SK-N-SH (cell line): ENCODE measurements at regions not wholly inside any gene's neighbourhood (a gene's known extent, or its start where the extent isn't known, plus 50 kb on each side); places are given as distances from the start of the nearest gene placed in this dataset.

Experiments
- CTCF ChIA-PET: fragments of 300-600, 350-600 bp; formaldehyde crosslinking; extraction: SDS; loops from one replicate; lab custom pipeline; 2021; lab: Yijun Ruan, JAX
- POLR2A ChIA-PET: fragments of 350-600 bp; sonication (Branson Sonifier 250); formaldehyde crosslinking; extraction: SDS; loops from one replicate; lab custom pipeline; 2020; ENCODE audit warnings: antibody characterized with exemption, inconsistent platforms; lab: Yijun Ruan, JAX
- DNase-seq: peaks from one replicate; pipeline ENCODE4 v3.0.0; 2012
- H2AFZ ChIP-seq: fragments of 200-600 bp; sonication (generic); 2 replicates; pipeline ENCODE4 v1.8.1; 2016; ENCODE audit warnings: antibody characterized with exemption, mild to moderate bottlenecking, low read depth
- H3F3A ChIP-seq: fragments of 200-600 bp; sonication (generic); replicated peaks from 2 replicates; pipeline ENCODE3; 2016; ENCODE audit warnings: antibody characterized with exemption, mild to moderate bottlenecking; ENCODE audit not compliant: insufficient read depth
- H3K27ac ChIP-seq, 2 experiments: fragments of 200-500 bp in 1 of 2; fragments of 200-600 bp in 1 of 2; sonication (Bioruptor generic) in 1 of 2; sonication (generic), shearing (Covaris generic) in 1 of 2; 2 replicates each; pipeline versions ENCODE4 v1.5.1 to v1.6.1; 2014 to 2016; ENCODE audit warnings: low read depth in 2 of 2, inconsistent platforms in 1 of 2, low read length in 1 of 2, mild to moderate bottlenecking in 1 of 2, mixed read lengths in 1 of 2
- H3K27me3 ChIP-seq: fragments of 200-600 bp; sonication (generic), shearing (Covaris generic); 2 replicates; pipeline ENCODE4 v1.6.1; 2016; ENCODE audit warnings: mixed run types; ENCODE audit not compliant: insufficient read depth
- H3K36me3 ChIP-seq, 2 experiments: fragments of 200-500 bp in 1 of 2; fragments of 200-600 bp in 1 of 2; sonication (Bioruptor generic) in 1 of 2; sonication (generic) in 1 of 2; replicated peaks in 1 of 2; 2 replicates each; pipeline versions ENCODE3 to v1.5.1; 2014 to 2016; ENCODE audit warnings: low read length in 1 of 2, mild to moderate bottlenecking in 1 of 2; ENCODE audit not compliant: insufficient read depth in 2 of 2, control insufficient read depth in 1 of 2
- H3K4me1 ChIP-seq, 2 experiments: fragments of 200-500 bp in 1 of 2; fragments of 200-600 bp in 1 of 2; sonication (Bioruptor generic) in 1 of 2; sonication (generic), shearing (Covaris generic) in 1 of 2; 2 replicates each; pipeline versions ENCODE4 v1.5.1 to v1.6.1; 2014 to 2016; ENCODE audit warnings: low read depth in 1 of 2, low read length in 1 of 2, mixed run types in 1 of 2; ENCODE audit not compliant: insufficient read depth in 2 of 2, control insufficient read depth in 1 of 2
- H3K4me2 ChIP-seq: fragments of 200-600 bp; sonication (generic), shearing (Covaris generic); 2 replicates; pipeline ENCODE4 v1.6.1; 2017; ENCODE audit warnings: mixed run types
- H3K4me3 ChIP-seq, 2 experiments: fragments of 200-500 bp in 1 of 2; fragments of 200-600 bp in 1 of 2; sonication (Bioruptor generic) in 1 of 2; sonication (generic), shearing (Covaris generic) in 1 of 2; 2 replicates each; pipeline versions ENCODE4 v1.5.1 to v1.8.1; 2014 to 2016; ENCODE audit warnings: low read depth in 2 of 2, inconsistent platforms in 1 of 2, low read length in 1 of 2, mild to moderate bottlenecking in 1 of 2, mixed read lengths in 1 of 2, moderate library complexity in 1 of 2
- H3K79me2 ChIP-seq: fragments of 200-600 bp; sonication (generic); 2 replicates; pipeline ENCODE4 v1.8.1; 2017; ENCODE audit warnings: mild to moderate bottlenecking; ENCODE audit not compliant: insufficient read depth
- H3K9ac ChIP-seq: fragments of 200-600 bp; sonication (generic); 2 replicates; pipeline ENCODE4 v1.6.1; 2017; ENCODE audit warnings: mixed run types
- H3K9me2 ChIP-seq: fragments of 200-600 bp; sonication (generic); 2 replicates; pipeline ENCODE4 v1.6.1; 2017; ENCODE audit warnings: mixed run types
- H3K9me3 ChIP-seq: fragments of 200-600 bp; sonication (generic); 2 replicates; pipeline ENCODE4 v1.6.1; 2017; ENCODE audit warnings: mixed run types, mild to moderate bottlenecking, moderate library complexity
- H4K20me1 ChIP-seq: fragments of 200-600 bp; sonication (generic); 2 replicates; pipeline ENCODE4 v1.6.1; 2017; ENCODE audit warnings: mild to moderate bottlenecking, mixed run types; ENCODE audit not compliant: insufficient read depth
- FOXJ3 ChIP-seq: sonication (generic); formaldehyde crosslinking; IDR thresholded peaks from 2 replicates; pipeline ENCODE4 v1.5.1; 2020; ENCODE audit warnings: mild to moderate bottlenecking, missing genetic modification reagents
- FOXM1 ChIP-seq: IDR thresholded peaks from 2 replicates; pipeline ENCODE4 v1.4.0; 2012; ENCODE audit warnings: low read depth, mild to moderate bottlenecking
- GABPA ChIP-seq: IDR thresholded peaks from 2 replicates; pipeline ENCODE4 v1.4.0; 2012; ENCODE audit warnings: low read depth, mild to moderate bottlenecking
- JUND ChIP-seq: IDR thresholded peaks from 2 replicates; pipeline ENCODE4 v1.4.0; 2012
- MEF2A ChIP-seq: IDR thresholded peaks from 2 replicates; pipeline ENCODE4 v1.4.0; 2012; ENCODE audit warnings: low read depth, borderline replicate concordance
- MXI1 ChIP-seq: IDR thresholded peaks from 2 replicates; pipeline ENCODE4 v1.6.1; 2012; ENCODE audit warnings: mild to moderate bottlenecking, low read depth, low read length, improper control_type of control experiment
- PBX3 ChIP-seq: IDR thresholded peaks from 2 replicates; pipeline ENCODE4; 2012
- POLR2AphosphoS5 ChIP-seq: IDR thresholded peaks from 2 replicates; pipeline ENCODE4 v1.6.1; 2012; ENCODE audit warnings: low read depth, low read length
- RAD21 ChIP-seq: IDR thresholded peaks from 2 replicates; pipeline ENCODE4 v1.6.1; 2012; ENCODE audit warnings: mild to moderate bottlenecking, low read length
- RCOR1 ChIP-seq: fragments of 150-350 bp; IDR thresholded peaks from 2 replicates; pipeline ENCODE4 v1.6.1; 2017; ENCODE audit warnings: antibody characterized with exemption, low read length
- REST ChIP-seq: IDR thresholded peaks from 2 replicates; pipeline ENCODE4 v1.6.1; 2012; ENCODE audit warnings: mild to moderate bottlenecking, low read depth, low read length, moderate library complexity
- RFX5 ChIP-seq: IDR thresholded peaks from 2 replicates; pipeline ENCODE4 v1.6.1; 2012; ENCODE audit warnings: mild to moderate bottlenecking, improper control_type of control experiment, low read length
- RXRA ChIP-seq: IDR thresholded peaks from 2 replicates; pipeline ENCODE4 v1.4.0; 2012; ENCODE audit warnings: low read depth, mild to moderate bottlenecking, borderline replicate concordance
- SIN3A ChIP-seq: IDR thresholded peaks from 2 replicates; pipeline ENCODE4 v1.6.1; 2012; ENCODE audit warnings: low read depth, mild to moderate bottlenecking, low read length, moderate library complexity, borderline replicate concordance
- TAF1 ChIP-seq: IDR thresholded peaks from 2 replicates; pipeline ENCODE4 v1.6.1; 2012; ENCODE audit warnings: low read depth, mild to moderate bottlenecking, low read length, moderate library complexity, borderline replicate concordance
- TEAD4 ChIP-seq: IDR thresholded peaks from 2 replicates; pipeline ENCODE4 v1.4.0; 2012; ENCODE audit warnings: mild to moderate bottlenecking, borderline replicate concordance; ENCODE audit not compliant: insufficient read depth
- YY1 ChIP-seq: IDR thresholded peaks from 2 replicates; pipeline ENCODE4 v1.4.0; 2012; ENCODE audit warnings: low read depth, mild to moderate bottlenecking
- ZBTB33 ChIP-seq: IDR thresholded peaks from 2 replicates; pipeline ENCODE4 v1.4.0; 2012; ENCODE audit warnings: low read depth, borderline replicate concordance
- WGBS: methylation state at CpG from one replicate; pipeline ENCODE4 v1.1.6; 2017; ENCODE audit warnings: low lambda C conversion rate; 5-methylcytosine and 5-hydroxymethylcytosine counted together
- TF ChIP-seq, protein P1 (sequence below): IDR thresholded peaks from 2 replicates; pipeline ENCODE4 v1.4.0; 2012; ENCODE audit warnings: low read depth
- TF ChIP-seq, protein P2 (sequence below): fragments of 200-600 bp; sonication (generic); IDR thresholded peaks from 2 replicates; pipeline ENCODE4 v1.6.1; 2017; ENCODE audit warnings: antibody characterized with exemption, mild to moderate bottlenecking, moderate library complexity

- 32% methylated on average over 6 of the region's 7 CpGs for WGBS
- DNase-seq = no peak
- Histone ChIP-seq H3K4me1 (no peaks in the 10 kb centered on the region), H2AFZ (no peak overlapping the region), H3K4me2 (no peak overlapping the region), H3K27me3 (no peaks in the 10 kb centered on the region), H3K9me3 (no peaks in the 10 kb centered on the region), H3K9ac (no peak overlapping the region), H3K27ac (no peak overlapping the region), H3F3A (no peaks in the 10 kb centered on the region), H3K36me3 (no peaks in the 10 kb centered on the region), H3K79me2 (no peaks in the 10 kb centered on the region), H4K20me1 (no peaks in the 10 kb centered on the region), H3K9me2 (no peaks in the 10 kb centered on the region), H3K4me3 (no peak overlapping the region)
- TF ChIP-seq, protein P1, sequence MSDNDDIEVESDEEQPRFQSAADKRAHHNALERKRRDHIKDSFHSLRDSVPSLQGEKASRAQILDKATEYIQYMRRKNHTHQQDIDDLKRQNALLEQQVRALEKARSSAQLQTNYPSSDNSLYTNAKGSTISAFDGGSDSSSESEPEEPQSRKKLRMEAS = no peak
- TF ChIP-seq JUND (no peak), TEAD4 (no peak), TAF1 (no peak), FOXM1 (no peak), MXI1 (no peak), FOXJ3 (CRISPR knock-in tag) (no peak), RAD21 (no peak), YY1 (no peak), SIN3A (no peak), RXRA (no peak), MEF2A (no peak), RCOR1 (no peak), PBX3 (no peak), POLR2AphosphoS5 (no peak), REST (no peak), ZBTB33 (no peak), GABPA (no peak), RFX5 (no peak)
- TF ChIP-seq, protein P2, sequence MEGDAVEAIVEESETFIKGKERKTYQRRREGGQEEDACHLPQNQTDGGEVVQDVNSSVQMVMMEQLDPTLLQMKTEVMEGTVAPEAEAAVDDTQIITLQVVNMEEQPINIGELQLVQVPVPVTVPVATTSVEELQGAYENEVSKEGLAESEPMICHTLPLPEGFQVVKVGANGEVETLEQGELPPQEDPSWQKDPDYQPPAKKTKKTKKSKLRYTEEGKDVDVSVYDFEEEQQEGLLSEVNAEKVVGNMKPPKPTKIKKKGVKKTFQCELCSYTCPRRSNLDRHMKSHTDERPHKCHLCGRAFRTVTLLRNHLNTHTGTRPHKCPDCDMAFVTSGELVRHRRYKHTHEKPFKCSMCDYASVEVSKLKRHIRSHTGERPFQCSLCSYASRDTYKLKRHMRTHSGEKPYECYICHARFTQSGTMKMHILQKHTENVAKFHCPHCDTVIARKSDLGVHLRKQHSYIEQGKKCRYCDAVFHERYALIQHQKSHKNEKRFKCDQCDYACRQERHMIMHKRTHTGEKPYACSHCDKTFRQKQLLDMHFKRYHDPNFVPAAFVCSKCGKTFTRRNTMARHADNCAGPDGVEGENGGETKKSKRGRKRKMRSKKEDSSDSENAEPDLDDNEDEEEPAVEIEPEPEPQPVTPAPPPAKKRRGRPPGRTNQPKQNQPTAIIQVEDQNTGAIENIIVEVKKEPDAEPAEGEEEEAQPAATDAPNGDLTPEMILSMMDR = no peak
- CTCF ChIA-PET = interaction anchor here (1.6 kb wide), 1 partner anchor 763 kb away, joined by 5 read pairs; no protein-coding TSS in a partner anchor
- POLR2A ChIA-PET = no interaction called here
These were observed 1030.6 kb upstream of the GHITM start for GRCh38 chr10:83108565-83109333.
